A549 (cell line): ENCODE measurements at regions not wholly inside any gene's neighbourhood (a gene's known extent, or its start where the extent isn't known, plus 50 kb on each side); places are given as distances from the start of the nearest gene placed in this dataset.

ENCODE experiments used
- ATAC-seq, 2 experiments: fragments of 200-7000 bp in 1 of 2; fragments of >200 bp in 1 of 2; cut with Nextera tagmentation in 1 of 2; cut with Tn5 transposase in 1 of 2; 3 replicates each; pipeline versions ENCODE4 v1.8.0 to v1.9.1; 2018 to 2020; ENCODE audit warnings: mild to moderate bottlenecking in 1 of 2, moderate library complexity in 1 of 2
- CTCF ChIA-PET: fragments of 300-600 bp; sonication (Branson Sonifier 250); formaldehyde crosslinking; extraction: SDS; loops from one replicate; lab custom pipeline; 2021; ENCODE audit warnings: antibody characterized with exemption, inconsistent platforms; lab: Yijun Ruan, JAX
- POLR2A ChIA-PET: fragments of 350-600 bp; formaldehyde crosslinking; extraction: SDS; loops from one replicate; lab custom pipeline; 2021; ENCODE audit warnings: antibody characterized with exemption, inconsistent platforms; lab: Yijun Ruan, JAX
- DNase-seq, 2 experiments: peaks; one replicate each; pipeline versions ENCODE4 v3.0.0 to v3.0.0-alpha.2; 2011 to 2016; ENCODE audit warnings: low read depth in 1 of 2, low spot score in 1 of 2
- FAIRE-seq: peaks from 2 replicates; lab custom pipeline; 2011; peaks lifted over from hg19 to GRCh38; lab: Jason Lieb, UNC
- H3K27ac ChIP-seq, 2 experiments: fragments of >200 bp; sonication (Bioruptor Twin); formaldehyde crosslinking; 3 replicates each; pipeline ENCODE4 v1.5.1; 2016 to 2017
- H3K4me1 ChIP-seq: fragments of >200 bp; sonication (Bioruptor Twin); formaldehyde crosslinking; 3 replicates; pipeline ENCODE4 v1.6.1; 2016
- H3K4me2 ChIP-seq: fragments of >200 bp; sonication (Bioruptor Twin); formaldehyde crosslinking; 3 replicates; pipeline ENCODE4 v1.6.1; 2016
- H3K4me3 ChIP-seq: fragments of >200 bp; sonication (Bioruptor Twin); formaldehyde crosslinking; 3 replicates; pipeline ENCODE4 v1.5.1; 2016
- H3K9me3 ChIP-seq: fragments of >200 bp; sonication (Bioruptor Twin); formaldehyde crosslinking; 3 replicates; pipeline ENCODE4 v1.6.1; 2016
- BHLHE40 ChIP-seq: IDR thresholded peaks from 2 replicates; pipeline ENCODE4 v1.6.1; 2012; ENCODE audit warnings: low read depth, low read length, inconsistent platforms
- CBX2 ChIP-seq: fragments of 200-600 bp; sonication (generic); IDR thresholded peaks from 2 replicates; pipeline ENCODE4 v1.6.1; 2016; ENCODE audit warnings: low read depth, mild to moderate bottlenecking, borderline replicate concordance
- CHD2 ChIP-seq: fragments of 150-350 bp; IDR thresholded peaks from 2 replicates; pipeline ENCODE4 v1.6.1; 2014; ENCODE audit warnings: low read length; ENCODE audit not compliant: partially characterized antibody
- CHD4 ChIP-seq: fragments of 200-600 bp; sonication (generic); IDR thresholded peaks from 2 replicates; pipeline ENCODE4 v1.6.1; 2016; ENCODE audit warnings: antibody characterized with exemption, mild to moderate bottlenecking, borderline replicate concordance
- EHF ChIP-seq: fragments of 250-450 bp; sonication (Bioruptor Pico); IDR thresholded peaks from 2 replicates; pipeline ENCODE4 v1.5.0; 2020; ENCODE audit warnings: mild to moderate bottlenecking
- EHMT2 ChIP-seq: fragments of 200-600 bp; sonication (generic); IDR thresholded peaks from 2 replicates; pipeline ENCODE4 v1.6.1; 2016; ENCODE audit warnings: antibody characterized with exemption, low read depth, mild to moderate bottlenecking, moderate library complexity
- ESRRA ChIP-seq: fragments of 150-350 bp; IDR thresholded peaks from 2 replicates; pipeline ENCODE4 v1.6.1; 2014; ENCODE audit warnings: mild to moderate bottlenecking, low read length, borderline replicate concordance
- FOSL2 ChIP-seq, 2 experiments: fragments of 450-650 bp in 1 of 2; fragments of >200 bp in 1 of 2; sonication (Bioruptor Twin) in 1 of 2; formaldehyde crosslinking; IDR thresholded peaks; 2 replicates each; pipeline versions ENCODE4 v1.5.0 to v1.6.1; 2016 to 2020; ENCODE audit warnings: mild to moderate bottlenecking in 1 of 2, moderate library complexity in 1 of 2
- HEYL ChIP-seq: fragments of 250-450 bp; sonication (Bioruptor Pico); IDR thresholded peaks from 2 replicates; pipeline ENCODE4 v1.8.0; 2021; ENCODE audit warnings: mild to moderate bottlenecking, moderate library complexity
- KDM5A ChIP-seq: fragments of 200-600 bp; sonication (generic); IDR thresholded peaks from 2 replicates; pipeline ENCODE4 v1.6.1; 2016; ENCODE audit warnings: antibody characterized with exemption, mild to moderate bottlenecking
- MAFK ChIP-seq: fragments of 450-650 bp; IDR thresholded peaks from 2 replicates; pipeline ENCODE4 v1.6.1; 2014; ENCODE audit not compliant: partially characterized antibody
- MAZ ChIP-seq: fragments of 150-350 bp; IDR thresholded peaks from 2 replicates; pipeline ENCODE4 v1.6.1; 2014; ENCODE audit warnings: antibody characterized with exemption, low read depth, low read length, borderline replicate concordance
- NPAS2 ChIP-seq: fragments of 250-450 bp; sonication (Bioruptor Pico); IDR thresholded peaks from 2 replicates; pipeline ENCODE4 v1.8.0; 2022; ENCODE audit warnings: mild to moderate bottlenecking, moderate library complexity, borderline replicate concordance
- NR3C1 ChIP-seq: fragments of >200 bp; sonication (Bioruptor Twin); formaldehyde crosslinking; IDR thresholded peaks from 3 replicates; pipeline ENCODE4 v1.6.1; 2017
- RAD21 ChIP-seq, 2 experiments: fragments of >200 bp in 1 of 2; sonication (Bioruptor Twin) in 1 of 2; formaldehyde crosslinking in 1 of 2; IDR thresholded peaks in 1 of 2; conservative IDR thresholded peaks in 1 of 2; 2 replicates in 1 of 2; 3 replicates in 1 of 2; pipeline ENCODE4 v1.6.1; 2012 to 2018; ENCODE audit warnings: inconsistent platforms in 1 of 2
- RCOR1 ChIP-seq: fragments of 150-350 bp; IDR thresholded peaks from 2 replicates; pipeline ENCODE4 v1.6.1; 2014; ENCODE audit warnings: antibody characterized with exemption, low read length, low read depth
- ZC3H11A ChIP-seq: fragments of 450-650 bp; IDR thresholded peaks from 2 replicates; pipeline ENCODE4 v1.6.1; 2014; ENCODE audit warnings: antibody characterized with exemption, mild to moderate bottlenecking
- WGBS: methylation state at CpG from one replicate; pipeline ENCODE4 v1.1.6; 2017; ENCODE audit errors: missing lambda C conversion rate; 5-methylcytosine and 5-hydroxymethylcytosine counted together
- TF ChIP-seq, protein P1 (sequence below): IDR thresholded peaks from 2 replicates; pipeline ENCODE4 v1.6.1; 2012
- TF ChIP-seq, protein P2 (sequence below): fragments of 250-450 bp; sonication (Bioruptor Pico); IDR thresholded peaks from 2 replicates; pipeline ENCODE4 v1.5.0; 2020; ENCODE audit warnings: low read depth, mild to moderate bottlenecking, moderate library complexity
- TF ChIP-seq, protein P3 (sequence below): fragments of 250-450 bp; sonication (Bioruptor Pico); IDR thresholded peaks from 2 replicates; pipeline ENCODE4 v1.5.0; 2021; ENCODE audit warnings: mild to moderate bottlenecking, moderate library complexity, borderline replicate concordance
- TF ChIP-seq, protein P4 (sequence below): fragments of 200-600 bp; sonication (generic); IDR thresholded peaks from 2 replicates; pipeline ENCODE4 v1.6.1; 2016; ENCODE audit warnings: antibody characterized with exemption, mild to moderate bottlenecking, moderate library complexity

DNA sequence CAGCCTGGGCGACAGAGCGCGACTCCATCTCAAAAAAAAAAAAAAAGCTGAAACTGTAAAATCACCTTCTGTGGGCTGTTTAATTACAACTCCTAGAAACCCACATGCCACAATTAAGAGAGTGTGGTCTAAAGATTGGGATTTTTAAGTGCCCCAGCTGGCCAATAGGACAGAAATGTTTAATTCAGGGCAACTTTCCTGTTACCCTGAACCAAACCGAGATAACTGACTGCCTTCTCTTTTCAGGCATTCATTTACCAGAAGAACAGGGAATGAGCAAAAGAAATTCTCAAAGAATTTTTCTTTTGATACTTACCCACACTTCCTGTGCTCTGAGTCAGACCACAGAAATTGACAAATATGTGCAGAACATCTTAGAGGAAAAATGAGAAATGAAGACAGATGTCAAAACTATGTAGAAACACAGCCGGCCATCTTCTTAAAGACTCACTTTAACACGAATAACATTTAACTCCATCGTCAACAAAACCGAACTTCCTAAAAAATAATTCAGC lies 221.3 kb upstream of the DAPK1 start:
- no peak overlapping the region for H3K27ac ChIP-seq
- no peak overlapping the region for H3K4me3 ChIP-seq
- ATAC-seq (no peak), FAIRE-seq (no peak), DNase-seq (no peak)
- WGBS = 57% methylated on average over 8 of the region's 8 CpGs
- TF ChIP-seq RAD21 (conservative IDR thresholded peaks at IDR 0.05 in 1 of 2, IDR thresholded peaks at IDR 0.05 in 1 of 2) (no peak), NR3C1 (no peak), MAFK (no peak), BHLHE40 (no peak), HEYL (no peak), ZC3H11A (no peak), CHD4 (no peak), KDM5A (no peak), EHF (CRISPR knock-in tag) (no peak)
- TF ChIP-seq, protein P1, sequence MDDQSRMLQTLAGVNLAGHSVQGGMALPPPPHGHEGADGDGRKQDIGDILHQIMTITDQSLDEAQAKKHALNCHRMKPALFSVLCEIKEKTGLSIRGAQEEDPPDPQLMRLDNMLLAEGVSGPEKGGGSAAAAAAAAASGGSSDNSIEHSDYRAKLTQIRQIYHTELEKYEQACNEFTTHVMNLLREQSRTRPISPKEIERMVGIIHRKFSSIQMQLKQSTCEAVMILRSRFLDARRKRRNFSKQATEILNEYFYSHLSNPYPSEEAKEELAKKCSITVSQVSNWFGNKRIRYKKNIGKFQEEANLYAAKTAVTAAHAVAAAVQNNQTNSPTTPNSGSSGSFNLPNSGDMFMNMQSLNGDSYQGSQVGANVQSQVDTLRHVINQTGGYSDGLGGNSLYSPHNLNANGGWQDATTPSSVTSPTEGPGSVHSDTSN = no peak
- TF ChIP-seq, protein P2, sequence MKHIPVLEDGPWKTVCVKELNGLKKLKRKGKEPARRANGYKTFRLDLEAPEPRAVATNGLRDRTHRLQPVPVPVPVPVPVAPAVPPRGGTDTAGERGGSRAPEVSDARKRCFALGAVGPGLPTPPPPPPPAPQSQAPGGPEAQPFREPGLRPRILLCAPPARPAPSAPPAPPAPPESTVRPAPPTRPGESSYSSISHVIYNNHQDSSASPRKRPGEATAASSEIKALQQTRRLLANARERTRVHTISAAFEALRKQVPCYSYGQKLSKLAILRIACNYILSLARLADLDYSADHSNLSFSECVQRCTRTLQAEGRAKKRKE (CRISPR knock-in tag) = no peak
- TF ChIP-seq, protein P3, sequence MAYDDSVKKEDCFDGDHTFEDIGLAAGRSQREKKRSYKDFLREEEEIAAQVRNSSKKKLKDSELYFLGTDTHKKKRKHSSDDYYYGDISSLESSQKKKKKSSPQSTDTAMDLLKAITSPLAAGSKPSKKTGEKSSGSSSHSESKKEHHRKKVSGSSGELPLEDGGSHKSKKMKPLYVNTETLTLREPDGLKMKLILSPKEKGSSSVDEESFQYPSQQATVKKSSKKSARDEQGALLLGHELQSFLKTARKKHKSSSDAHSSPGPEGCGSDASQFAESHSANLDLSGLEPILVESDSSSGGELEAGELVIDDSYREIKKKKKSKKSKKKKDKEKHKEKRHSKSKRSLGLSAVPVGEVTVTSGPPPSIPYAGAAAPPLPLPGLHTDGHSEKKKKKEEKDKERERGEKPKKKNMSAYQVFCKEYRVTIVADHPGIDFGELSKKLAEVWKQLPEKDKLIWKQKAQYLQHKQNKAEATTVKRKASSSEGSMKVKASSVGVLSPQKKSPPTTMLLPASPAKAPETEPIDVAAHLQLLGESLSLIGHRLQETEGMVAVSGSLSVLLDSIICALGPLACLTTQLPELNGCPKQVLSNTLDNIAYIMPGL (CRISPR knock-in tag) = no peak
- ChIA-PET POLR2A (no interaction called here), CTCF (interaction anchor here (0.6 kb wide), 1 partner anchor 14 kb away, joined by 5 read pairs; no protein-coding TSS in a partner anchor)
- H3K9me3 ChIP-seq = no peaks in the 10 kb centered on the region
- H3K4me2 ChIP-seq = no peak overlapping the region
- H3K4me1 ChIP-seq = no peaks in the 10 kb centered on the region

DNA sequence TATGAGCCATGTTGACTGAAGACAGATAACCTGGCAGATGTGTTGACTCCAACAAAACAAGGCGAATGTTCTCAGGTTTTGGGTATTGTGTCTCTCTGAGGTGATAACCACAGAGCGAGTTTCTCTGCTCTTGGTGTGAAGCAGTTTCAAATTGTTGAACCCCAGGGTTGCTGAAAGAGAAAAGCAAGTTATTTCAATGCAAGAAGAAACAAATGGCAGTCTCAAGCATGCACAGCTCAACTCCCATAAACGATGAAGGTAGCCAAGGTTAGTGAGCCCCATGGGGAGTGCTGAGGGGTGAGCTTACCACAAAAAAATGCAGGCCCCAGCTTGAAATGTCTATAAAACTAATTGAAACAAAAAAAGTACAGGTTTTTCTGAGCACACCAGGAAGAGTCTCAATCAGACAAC lies 220.8 kb upstream of the DAPK1 start:
- no peak overlapping the region for H3K4me2 ChIP-seq
- no peak for ATAC-seq
- no peak overlapping the region for H3K4me3 ChIP-seq
- no peak for FAIRE-seq
- no peaks in the 10 kb centered on the region for H3K4me1 ChIP-seq
- no peak for TF ChIP-seq ESRRA
- no peak for TF ChIP-seq CHD2
- TF ChIP-seq NPAS2 (CRISPR knock-in tag) = no peak
- TF ChIP-seq MAZ = no peak
- TF ChIP-seq ZC3H11A = no peak
- no peak for TF ChIP-seq FOSL2 (IDR thresholded peaks at IDR 0.05)
- no peak for TF ChIP-seq FOSL2 (CRISPR knock-in tag; IDR thresholded peaks at IDR 0.05)
- no peak for TF ChIP-seq KDM5A
- TF ChIP-seq, protein P4, sequence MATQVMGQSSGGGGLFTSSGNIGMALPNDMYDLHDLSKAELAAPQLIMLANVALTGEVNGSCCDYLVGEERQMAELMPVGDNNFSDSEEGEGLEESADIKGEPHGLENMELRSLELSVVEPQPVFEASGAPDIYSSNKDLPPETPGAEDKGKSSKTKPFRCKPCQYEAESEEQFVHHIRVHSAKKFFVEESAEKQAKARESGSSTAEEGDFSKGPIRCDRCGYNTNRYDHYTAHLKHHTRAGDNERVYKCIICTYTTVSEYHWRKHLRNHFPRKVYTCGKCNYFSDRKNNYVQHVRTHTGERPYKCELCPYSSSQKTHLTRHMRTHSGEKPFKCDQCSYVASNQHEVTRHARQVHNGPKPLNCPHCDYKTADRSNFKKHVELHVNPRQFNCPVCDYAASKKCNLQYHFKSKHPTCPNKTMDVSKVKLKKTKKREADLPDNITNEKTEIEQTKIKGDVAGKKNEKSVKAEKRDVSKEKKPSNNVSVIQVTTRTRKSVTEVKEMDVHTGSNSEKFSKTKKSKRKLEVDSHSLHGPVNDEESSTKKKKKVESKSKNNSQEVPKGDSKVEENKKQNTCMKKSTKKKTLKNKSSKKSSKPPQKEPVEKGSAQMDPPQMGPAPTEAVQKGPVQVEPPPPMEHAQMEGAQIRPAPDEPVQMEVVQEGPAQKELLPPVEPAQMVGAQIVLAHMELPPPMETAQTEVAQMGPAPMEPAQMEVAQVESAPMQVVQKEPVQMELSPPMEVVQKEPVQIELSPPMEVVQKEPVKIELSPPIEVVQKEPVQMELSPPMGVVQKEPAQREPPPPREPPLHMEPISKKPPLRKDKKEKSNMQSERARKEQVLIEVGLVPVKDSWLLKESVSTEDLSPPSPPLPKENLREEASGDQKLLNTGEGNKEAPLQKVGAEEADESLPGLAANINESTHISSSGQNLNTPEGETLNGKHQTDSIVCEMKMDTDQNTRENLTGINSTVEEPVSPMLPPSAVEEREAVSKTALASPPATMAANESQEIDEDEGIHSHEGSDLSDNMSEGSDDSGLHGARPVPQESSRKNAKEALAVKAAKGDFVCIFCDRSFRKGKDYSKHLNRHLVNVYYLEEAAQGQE = no peak
- TF ChIP-seq EHMT2 = no peak
- TF ChIP-seq HEYL = no peak
- no peak for TF ChIP-seq CBX2
- TF ChIP-seq RAD21 (conservative IDR thresholded peaks at IDR 0.05 in 1 of 2, IDR thresholded peaks at IDR 0.05 in 1 of 2) = no peak
- no peak for TF ChIP-seq RCOR1
- ChIA-PET CTCF (no interaction called here), POLR2A (no interaction called here)
- WGBS = 21% methylated on average over 3 of the region's 3 CpGs
- DNase-seq = no peak
- H3K27ac ChIP-seq = no peak overlapping the region
- no peaks in the 10 kb centered on the region for H3K9me3 ChIP-seq
